GF-D8 (cell line): ENCODE measurements at regions not wholly inside any gene's neighbourhood (a gene's known extent, or its start where the extent isn't known, plus 50 kb on each side); places are given as distances from the start of the nearest gene placed in this dataset.
"Not testable (repeated sequence)": the region's sequence is repeated elsewhere in the genome, so short reads cannot be mapped to it uniquely, and the experiment has no call there.

Source experiments
- DNase-seq: peaks from one replicate; lab custom pipeline; 2025; lab: John Stamatoyannopoulos, UW

DNA sequence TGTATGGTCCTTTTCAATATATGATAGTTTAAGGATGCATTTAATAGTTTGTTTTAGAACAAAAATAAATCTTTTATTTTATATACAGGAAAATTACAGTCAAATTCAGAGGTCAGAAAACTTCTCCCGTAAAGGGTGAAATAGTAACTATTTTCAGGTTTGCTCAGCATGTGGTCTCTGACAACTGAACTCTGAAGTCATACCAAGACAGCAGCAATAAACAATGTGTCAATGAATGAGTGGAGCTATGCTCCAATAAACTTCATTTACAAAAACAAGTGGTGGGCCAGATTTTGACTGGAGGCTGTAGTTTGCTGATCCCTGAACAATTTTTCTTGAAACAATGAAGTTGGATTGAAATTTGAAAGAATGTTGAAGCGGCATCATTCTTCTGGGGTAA lies 123.6 kb downstream of the ZNF248 start:
- no peak for DNase-seq

DNA sequence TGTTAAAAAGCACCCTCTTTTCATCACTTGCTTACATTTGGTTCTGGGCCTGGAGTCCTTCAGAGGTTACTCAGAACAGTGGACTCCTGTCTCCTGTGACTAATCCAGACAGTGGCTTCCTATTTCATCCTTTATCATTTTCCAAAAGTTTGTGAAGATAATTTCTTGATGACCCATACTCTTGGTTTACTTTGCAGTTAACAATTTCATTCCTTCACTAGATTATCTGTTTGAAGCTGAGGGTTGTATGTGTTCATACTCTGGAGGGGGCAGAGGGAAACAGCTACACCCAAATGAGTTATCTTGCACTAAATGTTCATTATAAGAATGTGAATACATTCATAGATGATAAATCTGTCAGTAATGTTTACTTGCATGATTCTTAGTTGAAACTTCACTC lies 124.7 kb downstream of the ZNF248 start:
- DNase-seq, result no peak

DNA sequence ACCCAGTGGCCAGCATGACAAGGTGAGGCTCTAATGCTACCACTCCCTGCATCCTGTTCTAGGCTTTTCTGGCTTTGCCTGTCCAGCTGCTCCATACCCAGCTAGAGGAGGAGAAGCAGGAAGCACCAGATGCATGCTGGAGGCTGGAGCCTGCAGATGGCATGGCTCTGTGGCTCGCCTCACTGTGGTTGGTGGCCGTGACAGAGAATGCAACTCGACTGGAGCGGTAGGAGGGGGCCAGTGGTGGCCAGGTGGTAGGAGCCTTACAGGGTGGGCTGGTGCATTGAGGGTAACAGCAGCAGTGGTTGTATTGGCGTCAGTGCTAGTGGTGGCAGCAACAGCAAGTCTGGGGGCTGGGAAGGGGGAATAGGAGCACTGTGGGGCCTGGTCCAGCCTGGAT lies 128.6 kb downstream of the ZNF248 start:
- no peak for DNase-seq

DNA sequence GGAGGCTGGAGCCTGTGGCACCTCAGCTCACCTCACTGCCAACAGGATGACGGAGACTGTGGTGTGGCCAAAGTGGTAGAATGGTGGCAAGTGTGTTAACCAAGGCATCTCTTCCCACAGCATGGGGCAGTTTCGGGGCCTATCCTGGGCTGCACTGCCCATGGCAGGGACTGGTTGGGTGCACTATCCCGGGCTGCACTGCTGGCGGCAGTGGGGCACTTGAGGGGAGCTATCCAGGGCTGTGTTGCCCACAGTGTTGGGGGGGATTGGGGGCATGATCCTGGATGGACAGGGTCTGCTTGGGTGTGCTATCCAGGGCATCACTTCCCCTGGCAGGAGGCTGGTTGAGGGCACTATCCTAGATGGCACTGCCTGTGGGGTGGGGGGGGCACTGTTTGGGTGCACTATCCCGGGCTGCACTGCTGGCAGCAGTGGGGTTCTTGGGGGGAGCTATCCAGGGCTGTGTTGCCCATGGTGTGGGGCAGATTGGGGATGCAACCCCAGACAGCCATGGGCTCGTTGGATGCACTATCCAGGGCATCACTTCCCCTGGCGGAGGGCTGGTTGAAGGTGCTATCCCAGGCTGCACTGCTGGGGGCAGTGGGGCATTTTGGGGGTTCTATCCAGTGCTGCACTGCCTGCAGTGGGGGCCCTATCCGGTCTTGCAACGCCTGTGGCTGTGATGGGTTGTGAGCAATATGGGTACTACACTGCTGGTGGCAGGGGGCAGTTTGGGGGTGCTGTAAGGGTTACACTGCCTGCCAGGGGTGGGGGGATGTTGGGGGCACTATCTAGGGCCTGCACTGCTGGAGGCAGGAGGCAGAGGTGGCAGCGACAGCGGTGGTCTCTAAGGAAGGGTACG lies 129.7 kb downstream of the ZNF248 start:
- DNase-seq, result no peak

DNA sequence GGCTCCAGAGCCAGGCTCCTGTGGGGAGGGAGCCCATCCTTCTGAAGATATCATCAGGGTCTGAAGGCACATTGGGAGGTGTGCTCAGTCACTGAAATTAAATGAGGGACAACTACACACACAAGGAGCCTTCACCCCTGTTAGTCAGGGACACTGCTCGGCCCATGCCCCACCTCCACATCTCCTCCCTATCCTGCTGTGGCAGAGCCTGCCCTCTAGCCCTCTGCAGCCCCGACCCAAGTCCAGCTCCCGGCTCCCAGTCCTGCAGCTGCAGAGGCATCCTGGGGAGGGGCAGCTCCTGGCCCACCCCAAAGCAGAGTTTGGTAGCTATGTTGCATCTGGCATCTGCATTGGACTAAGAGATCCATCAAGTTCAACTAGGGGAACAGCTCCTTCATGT lies 136.3 kb downstream of the ZNF248 start:
- no peak for DNase-seq

DNA sequence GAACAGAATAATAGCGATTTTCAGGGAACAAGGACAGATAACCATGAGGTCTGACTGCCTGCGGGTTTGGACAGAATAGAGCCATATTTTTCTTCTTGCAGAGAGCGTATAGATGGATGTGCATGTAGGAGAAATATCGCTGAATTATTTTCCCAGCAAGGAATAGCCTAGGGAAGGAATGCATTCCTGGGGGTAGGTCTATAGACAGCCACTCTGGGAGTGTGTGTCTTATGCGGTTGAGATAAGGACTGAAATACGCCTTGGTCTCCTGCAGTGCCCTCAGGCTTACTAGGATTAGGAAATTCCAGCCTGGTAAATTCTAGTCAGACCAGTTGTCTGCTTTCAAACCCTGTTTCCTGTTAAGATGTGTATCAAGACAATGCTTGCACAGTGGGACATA lies 139.3 kb downstream of the ZNF248 start:
- DNase-seq, result not testable (repeated sequence)

DNA sequence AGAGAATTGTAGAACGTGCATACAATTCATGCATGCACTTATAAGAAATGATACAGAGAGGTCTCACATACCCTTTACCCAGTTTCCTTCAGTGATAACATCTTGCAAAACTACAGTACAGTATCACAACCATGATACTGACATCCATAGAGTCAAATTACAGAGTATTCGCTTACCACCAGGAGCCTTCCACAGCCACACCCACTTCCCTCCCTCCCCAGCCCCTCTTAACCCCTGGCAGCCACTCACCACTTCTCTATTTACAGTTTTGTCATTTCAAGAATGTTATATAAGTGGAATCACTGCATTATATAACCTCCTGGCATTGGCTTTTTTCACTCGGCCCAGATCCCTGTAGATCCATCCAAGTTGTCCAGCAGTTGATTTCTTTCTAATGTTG lies 143.8 kb downstream of the ZNF248 start:
- DNase-seq, result no peak

DNA sequence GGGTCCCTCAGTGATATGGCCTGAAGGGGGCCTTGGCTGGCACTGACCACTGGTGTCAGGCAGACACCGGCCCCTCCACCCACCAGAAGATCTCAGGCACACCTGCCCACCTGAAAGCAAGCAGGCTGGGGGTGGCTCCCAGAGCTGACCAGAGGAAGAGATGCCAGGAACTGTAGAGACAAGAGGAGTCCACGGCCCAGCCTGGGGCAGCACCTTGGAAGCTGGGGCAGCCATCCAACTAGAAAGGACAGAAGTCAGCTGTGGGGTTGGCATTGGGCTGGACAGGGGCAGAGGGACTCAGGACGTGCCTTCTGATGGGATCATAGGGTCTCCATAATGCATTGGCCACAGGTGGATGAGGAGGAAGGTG lies 144.3 kb downstream of the ZNF248 start:
- DNase-seq, result no peak

DNA sequence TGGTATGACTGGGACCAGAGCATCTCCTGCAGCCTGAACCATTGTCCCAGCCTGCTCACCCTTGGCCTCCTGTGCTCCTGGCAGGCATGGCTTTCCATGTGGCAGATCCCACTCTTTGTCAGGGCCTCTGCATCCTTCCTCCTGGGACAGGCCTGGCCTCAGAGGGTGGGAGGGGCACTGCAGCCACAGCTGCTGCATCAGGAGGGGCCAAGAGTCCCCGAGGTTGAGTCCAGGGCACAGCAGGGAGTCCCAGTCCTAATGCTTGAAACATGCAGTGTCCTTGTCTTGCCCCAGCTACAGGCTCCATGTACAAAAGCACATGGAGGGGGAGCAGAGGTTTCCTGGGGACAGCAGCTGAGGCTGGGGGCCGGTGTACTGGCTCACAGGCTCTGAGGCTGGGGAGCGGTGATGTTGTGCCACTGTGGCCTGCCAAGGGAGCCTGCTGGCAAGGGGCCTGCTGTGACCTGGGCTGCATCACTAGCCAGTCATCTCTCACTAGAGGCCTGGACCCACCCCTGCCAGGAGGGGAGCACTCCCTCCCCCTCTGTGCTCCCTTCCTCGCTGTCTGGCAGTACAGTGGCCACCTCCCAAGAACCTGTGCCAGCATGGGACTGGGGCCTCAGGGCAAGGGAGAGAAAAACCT lies 144.8 kb downstream of the ZNF248 start:
- no peak for DNase-seq

DNA sequence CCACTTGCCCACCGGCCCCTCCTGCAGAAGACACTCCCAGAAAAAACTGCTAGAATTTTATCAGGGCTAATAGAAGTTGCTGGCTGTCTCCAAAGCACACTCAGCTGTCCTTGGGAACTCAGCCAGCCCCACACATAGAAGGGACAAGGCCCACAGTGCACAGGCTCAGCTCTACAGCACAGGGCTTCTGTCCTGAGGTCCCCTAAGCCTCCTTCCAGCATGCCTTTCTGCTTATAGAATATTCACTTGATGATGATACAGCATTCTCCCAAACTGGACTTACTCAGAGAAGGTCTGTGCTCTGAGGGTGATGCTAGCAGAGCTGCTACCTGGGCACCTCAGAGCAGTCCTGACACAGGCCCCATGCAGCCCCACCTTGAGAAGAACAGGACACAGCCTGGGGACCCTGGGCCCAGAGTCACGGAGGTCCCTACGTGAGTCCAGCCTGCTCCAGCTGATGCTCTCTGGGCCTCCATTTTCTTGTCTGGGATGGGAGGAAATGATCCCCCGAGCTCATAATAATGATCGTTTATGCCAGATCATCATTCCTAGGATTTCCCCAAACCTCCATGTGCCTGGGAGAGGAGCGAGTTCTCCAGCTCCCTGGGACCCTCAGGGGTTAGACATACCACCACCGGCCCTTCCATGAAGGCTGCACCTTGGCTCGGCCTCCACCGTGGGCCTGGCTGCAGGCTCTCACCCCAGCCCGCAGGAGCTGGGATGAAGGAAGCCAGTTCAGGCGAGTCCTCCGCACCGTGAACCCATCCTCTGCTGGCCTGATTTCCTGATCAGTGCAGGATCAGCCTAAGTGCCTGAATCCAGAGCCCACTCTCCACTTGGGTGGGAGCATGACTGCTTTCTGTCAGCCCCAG lies 145.6 kb downstream of the ZNF248 start:
- no peak for DNase-seq

DNA sequence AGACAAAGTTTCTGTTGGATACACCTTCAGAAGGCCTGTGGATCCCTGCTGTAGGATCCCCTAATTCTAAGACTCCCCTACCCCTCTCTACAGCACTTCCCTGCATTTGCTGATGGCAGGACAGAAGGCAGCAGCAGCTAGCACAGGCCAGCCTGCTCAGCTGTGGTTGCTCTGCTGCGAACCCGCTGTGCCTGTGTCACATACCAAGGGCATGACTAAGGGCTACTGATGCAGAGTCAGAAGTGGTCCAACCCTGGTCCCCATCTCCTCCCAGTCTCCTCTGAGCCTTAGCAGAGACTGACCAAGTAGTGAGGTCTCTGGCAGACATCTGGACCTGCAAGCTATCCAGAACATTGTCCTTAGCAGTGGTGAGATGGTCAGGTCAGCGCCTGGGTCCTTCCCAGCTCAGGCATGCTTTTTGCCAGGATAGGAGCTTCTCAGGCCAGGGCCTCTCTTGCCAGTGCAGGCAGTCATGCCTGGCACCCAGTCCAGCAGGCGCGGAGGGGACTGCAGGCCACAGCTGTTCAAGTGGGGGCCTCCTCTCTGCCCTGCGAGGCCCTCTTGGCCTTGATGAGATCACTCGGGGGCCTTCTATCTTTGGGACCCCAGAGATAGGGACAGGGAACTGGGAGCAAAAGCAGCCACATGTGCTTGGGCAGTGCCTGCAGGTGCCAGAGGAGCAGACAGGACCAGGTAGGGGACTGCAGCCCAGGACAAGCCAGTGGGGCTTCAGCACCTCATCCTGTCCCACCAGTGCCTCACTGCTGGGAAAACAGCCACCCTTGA lies 146.4 kb downstream of the ZNF248 start:
- no peak for DNase-seq

DNA sequence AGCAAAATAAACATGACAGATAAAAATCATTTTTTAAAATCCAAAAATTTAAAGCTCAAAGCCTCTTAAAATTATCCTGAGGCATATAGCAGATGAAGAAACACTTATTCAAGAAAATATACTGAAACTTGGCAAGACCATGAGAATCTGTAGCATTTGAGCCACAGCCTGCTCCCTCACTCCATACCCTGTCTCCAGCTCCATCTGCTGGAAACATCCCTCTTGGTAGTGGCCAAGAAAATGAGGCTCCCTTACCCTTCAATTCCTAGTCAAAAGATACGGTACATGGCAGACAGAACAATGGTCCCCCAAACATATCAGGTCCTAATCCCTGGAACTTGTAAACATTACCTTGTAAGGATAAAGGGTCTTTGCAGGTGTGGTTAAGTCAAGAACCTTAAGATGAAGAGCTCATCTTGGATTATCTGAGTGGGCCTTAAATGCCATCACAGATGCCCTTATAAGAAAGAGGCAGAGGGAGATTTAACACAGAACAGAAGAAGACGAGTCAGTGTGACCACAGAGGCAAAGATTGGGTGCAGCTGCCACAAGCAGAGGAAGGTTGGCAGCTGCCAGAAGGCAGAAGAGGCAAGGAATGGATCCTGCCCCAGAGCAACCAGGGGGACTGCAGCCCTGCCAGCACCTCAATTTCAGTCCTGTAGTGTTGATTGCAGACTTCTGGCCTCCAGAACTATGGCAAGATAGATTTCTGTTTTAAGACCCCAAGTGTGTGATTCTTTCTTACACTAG lies 149.4 kb downstream of the ZNF248 start:
- no peak for DNase-seq

DNA sequence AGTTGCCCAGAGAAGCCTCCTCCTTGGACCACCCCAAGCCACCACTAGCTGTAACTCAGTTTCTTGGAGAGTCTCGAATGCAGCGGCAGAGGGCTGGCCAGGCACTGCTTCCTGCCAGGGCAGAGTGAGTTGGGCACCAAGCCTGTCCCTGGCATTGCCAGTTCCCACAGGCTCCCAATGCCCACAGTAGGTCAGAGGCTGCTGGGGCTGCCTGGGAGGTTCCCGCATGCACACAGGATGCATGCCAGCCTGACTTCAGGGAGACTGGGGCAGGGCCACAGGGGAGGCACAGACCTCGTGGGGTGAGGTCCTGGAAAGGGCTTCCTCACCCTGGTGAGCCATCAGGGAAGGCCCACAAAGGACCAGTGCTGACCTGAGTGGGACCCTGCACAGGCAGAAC lies 152.8 kb downstream of the ZNF248 start:
- DNase-seq, result no peak

DNA sequence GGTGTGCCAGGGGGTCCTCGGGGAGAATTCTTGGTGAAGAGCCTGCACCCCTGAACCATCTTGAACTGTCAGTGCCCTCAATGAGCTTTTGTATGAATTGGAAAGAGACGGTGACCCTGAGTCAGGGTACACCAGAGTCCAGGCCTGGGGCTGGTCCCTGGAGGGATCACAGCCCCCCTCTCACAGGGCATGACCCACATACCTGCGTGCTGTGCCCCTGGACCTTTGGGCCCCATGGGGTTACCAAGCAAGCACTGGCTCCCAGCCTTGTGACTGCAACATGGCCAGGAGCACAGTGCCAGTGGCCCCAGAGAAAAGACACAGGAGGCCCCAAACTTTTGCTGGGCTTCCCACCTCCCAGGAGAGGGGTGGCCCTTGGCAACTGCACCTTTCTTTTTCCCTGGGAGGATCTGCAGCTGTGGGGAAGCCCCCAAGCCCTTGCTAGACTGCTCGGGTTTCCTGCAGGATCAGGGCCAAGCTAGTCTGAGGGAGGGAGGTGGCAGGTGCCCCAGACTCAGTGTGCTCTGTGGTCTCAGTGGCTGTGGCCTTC lies 153.5 kb downstream of the ZNF248 start:
- DNase-seq, result no peak

DNA sequence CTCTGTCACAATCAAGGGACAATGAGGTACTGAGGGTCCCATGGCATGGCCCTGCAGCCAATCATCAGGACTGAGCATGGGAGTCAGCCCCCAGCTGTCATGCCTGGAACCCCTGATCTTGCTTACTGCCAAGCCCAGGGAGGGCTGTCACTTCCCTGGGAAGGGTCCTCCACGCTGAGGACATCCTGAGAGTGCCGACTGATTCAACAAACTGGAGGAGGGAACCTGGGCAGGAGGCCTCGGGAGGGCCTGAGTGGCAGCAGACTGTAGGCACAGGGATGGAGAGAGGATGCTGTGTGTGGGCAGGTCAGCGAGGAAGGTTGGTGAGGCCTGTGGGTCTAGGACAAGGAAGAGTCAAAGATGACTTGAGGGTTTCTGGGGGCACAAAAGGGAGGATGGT lies 154.3 kb downstream of the ZNF248 start:
- no peak for DNase-seq

DNA sequence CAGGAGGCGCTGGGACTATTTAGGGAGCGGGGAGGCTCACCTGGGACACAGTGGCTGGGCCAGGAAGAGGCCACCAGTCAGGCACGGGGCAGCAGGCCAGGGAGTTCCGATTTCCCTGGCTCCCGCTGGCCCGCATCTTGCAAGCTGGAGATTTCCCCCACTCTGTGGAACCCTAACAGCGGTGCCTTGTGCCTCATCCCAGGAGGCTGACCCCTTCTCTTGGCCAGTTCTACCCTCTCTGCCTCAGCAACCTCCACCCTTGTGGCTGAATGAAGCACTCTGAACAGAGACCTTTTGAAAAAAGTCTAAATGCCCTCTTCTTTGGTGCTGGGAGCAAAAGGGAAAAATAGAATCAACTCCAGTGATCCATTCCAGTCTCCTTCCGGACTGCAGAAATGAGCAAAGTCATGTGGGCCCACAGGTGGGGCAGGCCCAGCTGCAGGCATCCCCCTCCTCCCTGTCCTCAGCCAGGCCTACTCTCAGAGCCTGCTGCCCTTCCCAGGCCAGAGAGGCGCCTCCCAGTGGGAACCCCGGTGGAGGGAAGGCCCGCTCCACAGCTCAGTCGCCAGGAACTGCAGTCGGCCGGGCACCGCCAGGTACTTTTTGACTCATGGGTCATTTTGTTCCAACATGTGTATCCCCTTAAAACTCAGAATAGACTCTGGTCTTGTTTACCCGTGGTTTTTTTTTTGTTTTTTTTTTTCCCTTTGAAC lies 155.5 kb downstream of the ZNF248 start:
- no peak for DNase-seq

DNA sequence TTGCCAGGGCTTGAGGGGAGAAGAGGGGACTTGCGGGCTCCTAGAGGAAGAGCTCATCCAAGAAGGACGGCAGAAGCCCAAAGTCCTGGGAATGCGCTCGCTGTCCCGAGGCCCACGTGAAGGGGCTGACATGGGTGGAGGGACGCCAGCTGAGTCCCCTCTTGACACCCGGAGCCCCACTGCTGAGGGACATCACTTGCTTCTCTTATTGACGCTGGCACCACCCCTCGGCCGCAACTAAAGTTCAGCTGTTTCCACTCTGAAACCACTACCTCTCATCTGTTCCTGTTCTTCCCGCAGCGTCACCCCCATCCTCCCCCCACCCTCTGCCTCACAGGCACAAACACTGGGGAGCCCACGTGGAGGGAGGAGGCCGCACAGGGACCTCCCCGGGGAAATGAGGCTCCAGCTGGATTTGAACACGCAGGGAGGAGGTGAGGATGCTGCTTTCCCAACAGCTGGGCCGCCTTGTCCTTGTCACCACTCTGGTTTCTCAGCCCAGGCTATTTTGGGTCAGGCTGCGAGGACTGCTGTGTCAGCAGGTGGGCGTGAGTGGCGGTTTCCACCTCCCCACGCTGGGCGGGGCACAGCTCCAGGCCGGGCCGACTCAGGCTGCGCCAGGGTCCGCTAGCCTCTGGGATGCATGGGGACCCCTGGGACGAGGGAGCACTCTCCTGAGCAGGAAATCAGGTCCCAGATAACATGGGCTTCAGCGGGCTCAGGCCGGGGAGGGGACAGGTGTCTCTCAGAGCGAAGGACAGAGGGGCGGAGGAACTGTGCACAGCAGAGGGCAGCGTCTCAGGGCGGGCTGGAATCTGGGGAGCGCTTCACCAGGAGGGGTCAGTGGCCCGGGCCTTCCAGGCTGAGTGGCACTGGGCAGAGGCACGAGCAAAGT lies 156.3 kb downstream of the ZNF248 start:
- DNase-seq, result no peak

DNA sequence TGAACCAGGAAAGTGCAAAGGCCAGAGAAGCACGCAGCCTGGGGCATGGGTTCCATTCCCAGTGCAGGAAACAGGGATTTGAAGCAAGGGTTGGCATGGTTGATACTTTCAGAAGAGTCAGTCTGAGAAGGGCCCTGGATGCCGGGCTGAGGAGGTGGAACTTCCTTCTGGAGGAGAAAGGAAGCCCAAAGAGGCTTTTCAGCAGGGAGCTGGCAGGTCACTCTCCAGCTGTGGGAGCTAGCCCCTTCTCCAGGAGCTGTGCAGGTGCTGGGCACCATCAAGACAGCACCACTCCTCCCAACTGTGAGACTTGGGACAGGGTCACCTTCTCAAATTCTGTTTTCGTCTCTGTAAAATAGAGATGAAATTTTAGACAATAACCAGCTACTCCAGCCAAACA lies 169.8 kb downstream of the ZNF248 start:
- DNase-seq, result no peak
